Muscle layer of duodenum (tissue), 2 donors: ENCODE measurements at regions not wholly inside any gene's neighbourhood (a gene's known extent, or its start where the extent isn't known, plus 50 kb on each side); places are given as distances from the start of the nearest gene placed in this dataset.

Experiments used
- H3K27ac ChIP-seq: one replicate; pipeline ENCODE4 v1.7.0; 2013; ENCODE audit warnings: mild to moderate bottlenecking, low read length
- H3K27me3 ChIP-seq: one replicate; pipeline ENCODE4 v1.7.0; 2013; ENCODE audit warnings: low read depth, mild to moderate bottlenecking, control low read depth, low read length
- H3K36me3 ChIP-seq, 2 donors: one replicate each; pipeline ENCODE4 v1.7.0; 2013; ENCODE audit warnings: low read length in 2 of 2, control low read depth in 1 of 2, mild to moderate bottlenecking in 1 of 2; ENCODE audit not compliant: insufficient read depth in 2 of 2, control insufficient read depth in 1 of 2
- H3K4me1 ChIP-seq, 2 donors: one replicate each; pipeline ENCODE4 v1.7.0; 2013; ENCODE audit warnings: low read length in 2 of 2, mild to moderate bottlenecking in 2 of 2, control low read depth in 1 of 2, moderate library complexity in 1 of 2; ENCODE audit not compliant: insufficient read depth in 2 of 2, control insufficient read depth in 1 of 2
- H3K4me3 ChIP-seq, 2 donors: one replicate each; pipeline ENCODE4 v1.7.0; 2013; ENCODE audit warnings: low read length in 2 of 2, low read depth in 1 of 2, mild to moderate bottlenecking in 1 of 2
- H3K9me3 ChIP-seq, 2 donors: one replicate each; pipeline ENCODE4 v1.7.0; 2013; ENCODE audit warnings: low read length in 2 of 2, control low read depth in 1 of 2, mild to moderate bottlenecking in 1 of 2; ENCODE audit not compliant: control insufficient read depth in 1 of 2
- donor health status: healthy.

GRCh38 chr6:169906004-169906687, 154.7 kb downstream of the ERMARD start:
- H3K27me3 ChIP-seq: no peaks in the 10 kb centered on the region
- H3K9me3 ChIP-seq: no peaks in the 10 kb centered on the region
- no peaks in the 10 kb centered on the region for H3K36me3 ChIP-seq
- H3K4me1 ChIP-seq: peaks cover 0 to 5% of the 10 kb centered on the region in 2 donors
- H3K27ac ChIP-seq: no peak overlapping the region
- no peak overlapping the region for H3K4me3 ChIP-seq

- no peaks in the 10 kb centered on the region for H3K27me3 ChIP-seq
- no peak overlapping the region for H3K27ac ChIP-seq
- H3K4me1 ChIP-seq: peaks cover 0 to 5% of the 10 kb centered on the region in 2 donors
- no peaks in the 10 kb centered on the region for H3K9me3 ChIP-seq
- H3K36me3 ChIP-seq: no peaks in the 10 kb centered on the region
- H3K4me3 ChIP-seq: no peak overlapping the region
Measured at GRCh38 chr6:169905041-169905807, 153.8 kb downstream of the ERMARD start.

GRCh38 chr6:169904051-169904922, 152.9 kb downstream of the ERMARD start:
- Histone ChIP-seq H3K27ac (no peak overlapping the region), H3K9me3 (no peaks in the 10 kb centered on the region), H3K27me3 (no peaks in the 10 kb centered on the region), H3K4me1 (peaks cover 0 to 5% of the 10 kb centered on the region in 2 donors), H3K4me3 (no peak overlapping the region), H3K36me3 (no peaks in the 10 kb centered on the region)

- Histone ChIP-seq H3K36me3 (no peaks in the 10 kb centered on the region), H3K27me3 (no peaks in the 10 kb centered on the region), H3K4me1 (peaks cover 0 to 5% of the 10 kb centered on the region in 2 donors), H3K4me3 (no peak overlapping the region), H3K27ac (no peak overlapping the region), H3K9me3 (no peaks in the 10 kb centered on the region)
Measured at GRCh38 chr6:169903122-169903521, 151.7 kb downstream of the ERMARD start.

GRCh38 chr6:169902604-169903003, 151.2 kb downstream of the ERMARD start:
- H3K27ac ChIP-seq: no peak overlapping the region
- H3K4me3 ChIP-seq: no peak overlapping the region
- H3K4me1 ChIP-seq: peaks cover 0 to 5% of the 10 kb centered on the region in 2 donors
- no peaks in the 10 kb centered on the region for H3K27me3 ChIP-seq
- no peaks in the 10 kb centered on the region for H3K36me3 ChIP-seq
- no peaks in the 10 kb centered on the region for H3K9me3 ChIP-seq

- Histone ChIP-seq H3K27me3 (no peaks in the 10 kb centered on the region), H3K4me3 (no peak overlapping the region), H3K27ac (no peak overlapping the region), H3K4me1 (peaks cover 0 to 5% of the 10 kb centered on the region in 2 donors), H3K36me3 (no peaks in the 10 kb centered on the region), H3K9me3 (no peaks in the 10 kb centered on the region)
Measured at GRCh38 chr6:169902070-169902469, 150.6 kb downstream of the ERMARD start.

GRCh38 chr6:169899481-169900145, 148.2 kb downstream of the ERMARD start:
- no peak overlapping the region for H3K4me3 ChIP-seq
- H3K4me1 ChIP-seq: peaks cover 0 to 3% of the 10 kb centered on the region in 2 donors
- no peaks in the 10 kb centered on the region for H3K27me3 ChIP-seq
- H3K27ac ChIP-seq: no peak overlapping the region
- H3K36me3 ChIP-seq: no peaks in the 10 kb centered on the region
- no peaks in the 10 kb centered on the region for H3K9me3 ChIP-seq

- H3K36me3 ChIP-seq: no peaks in the 10 kb centered on the region
- H3K27ac ChIP-seq: no peak overlapping the region
- no peaks in the 10 kb centered on the region for H3K9me3 ChIP-seq
- H3K4me3 ChIP-seq: no peak overlapping the region
- no peaks in the 10 kb centered on the region for H3K4me1 ChIP-seq
- no peaks in the 10 kb centered on the region for H3K27me3 ChIP-seq
Measured at GRCh38 chr6:169898788-169899480, 147.5 kb downstream of the ERMARD start.

GRCh38 chr6:169897601-169898358, 146.4 kb downstream of the ERMARD start:
- Histone ChIP-seq H3K27ac (no peak overlapping the region), H3K4me3 (no peak overlapping the region), H3K36me3 (no peaks in the 10 kb centered on the region), H3K9me3 (no peaks in the 10 kb centered on the region), H3K27me3 (no peaks in the 10 kb centered on the region), H3K4me1 (no peaks in the 10 kb centered on the region)

GRCh38 chr6:169896826-169897456, 145.5 kb downstream of the ERMARD start:
- no peaks in the 10 kb centered on the region for H3K36me3 ChIP-seq
- no peak overlapping the region for H3K27ac ChIP-seq
- no peak overlapping the region for H3K4me3 ChIP-seq
- no peaks in the 10 kb centered on the region for H3K9me3 ChIP-seq
- no peaks in the 10 kb centered on the region for H3K4me1 ChIP-seq
- no peaks in the 10 kb centered on the region for H3K27me3 ChIP-seq
